ENCODE measurements at regions not wholly inside any gene's neighbourhood (a gene's known extent, or its start where the extent isn't known, plus 50 kb on each side); places are given as distances from the start of the nearest gene placed in this dataset.

- no peak for DNase-seq (ENCODE audit: low read depth)
- H3K4me3 ChIP-seq (ENCODE audit: low read depth, low read length): no peak overlapping the region
- no peak for TF ChIP-seq CTCF (IDR thresholded peaks at IDR 0.05; ENCODE audit: insufficient read depth, low read length, poor library complexity, severe bottlenecking)
- H3K36me3 ChIP-seq (ENCODE audit: control insufficient read depth, insufficient read depth, low read length): no peaks in the 10 kb centered on the region
- H3K27me3 ChIP-seq (ENCODE audit: control insufficient read depth, insufficient read depth, low read length): no peaks in the 10 kb centered on the region
These were observed 1412.4 kb upstream of the PCDH7 start for GRCh38 chr4:29307755-29308154.

DNA sequence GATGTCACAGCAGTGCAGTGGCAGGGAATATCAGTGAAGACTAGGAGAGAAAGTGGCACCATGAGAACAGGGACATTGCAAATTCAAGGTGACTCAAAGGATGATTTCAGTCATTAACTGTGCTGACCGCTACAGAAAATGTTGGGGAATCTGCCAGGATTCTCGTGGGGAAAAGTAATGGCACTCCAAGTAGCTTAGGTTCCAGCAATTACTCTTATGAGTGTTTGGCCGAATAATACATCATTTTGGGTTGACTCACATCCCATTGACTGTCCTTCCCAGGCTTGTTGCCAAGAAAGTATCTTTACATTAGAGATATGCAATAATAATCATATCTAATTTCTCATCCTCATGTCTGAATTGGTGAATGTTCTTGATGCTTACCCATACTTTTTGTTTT lies 1411.1 kb upstream of the PCDH7 start:
- Histone ChIP-seq H3K27me3 (ENCODE audit: control insufficient read depth, insufficient read depth, low read length) (no peaks in the 10 kb centered on the region), H3K4me3 (ENCODE audit: low read depth, low read length) (no peak overlapping the region), H3K36me3 (ENCODE audit: control insufficient read depth, insufficient read depth, low read length) (no peaks in the 10 kb centered on the region)
- no peak for TF ChIP-seq CTCF (IDR thresholded peaks at IDR 0.05; ENCODE audit: insufficient read depth, low read length, poor library complexity, severe bottlenecking)
- no peak for DNase-seq (ENCODE audit: low read depth)

- Histone ChIP-seq H3K36me3 (ENCODE audit: control insufficient read depth, insufficient read depth, low read length) (no peaks in the 10 kb centered on the region), H3K4me3 (ENCODE audit: low read depth, low read length) (no peak overlapping the region), H3K27me3 (ENCODE audit: control insufficient read depth, insufficient read depth, low read length) (no peaks in the 10 kb centered on the region)
- no peak for TF ChIP-seq CTCF (IDR thresholded peaks at IDR 0.05; ENCODE audit: insufficient read depth, low read length, poor library complexity, severe bottlenecking)
- DNase-seq (ENCODE audit: low read depth): no peak
These were observed 1409.9 kb upstream of the PCDH7 start for GRCh38 chr4:29310252-29310651.

DNA sequence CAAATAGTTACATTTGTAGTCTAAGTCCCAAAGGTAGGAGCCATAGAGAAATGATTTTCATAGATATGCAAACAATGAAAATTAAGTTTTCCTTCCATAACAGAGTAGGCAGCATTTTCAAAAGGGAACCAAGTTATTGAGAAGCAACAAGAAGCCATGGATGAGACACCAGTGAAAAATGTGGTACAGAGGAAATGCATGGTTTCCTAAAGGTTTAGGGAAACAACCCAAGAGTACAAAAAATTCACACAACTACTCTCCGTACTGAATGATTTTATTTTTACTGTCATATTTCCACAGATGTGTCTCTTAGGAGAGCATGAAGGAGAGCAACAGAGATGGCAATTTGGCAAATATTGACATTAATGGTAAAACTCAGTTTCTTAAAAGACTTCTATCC lies 1408.9 kb upstream of the PCDH7 start:
- no peak for TF ChIP-seq CTCF (IDR thresholded peaks at IDR 0.05; ENCODE audit: insufficient read depth, low read length, poor library complexity, severe bottlenecking)
- DNase-seq (ENCODE audit: low read depth): no peak
- Histone ChIP-seq H3K27me3 (ENCODE audit: control insufficient read depth, insufficient read depth, low read length) (no peaks in the 10 kb centered on the region), H3K36me3 (ENCODE audit: control insufficient read depth, insufficient read depth, low read length) (no peaks in the 10 kb centered on the region), H3K4me3 (ENCODE audit: low read depth, low read length) (no peak overlapping the region)

- no peaks in the 10 kb centered on the region for H3K36me3 ChIP-seq (ENCODE audit: control insufficient read depth, insufficient read depth, low read length)
- no peaks in the 10 kb centered on the region for H3K27me3 ChIP-seq (ENCODE audit: control insufficient read depth, insufficient read depth, low read length)
- H3K4me3 ChIP-seq (ENCODE audit: low read depth, low read length): no peak overlapping the region
- no peak for TF ChIP-seq CTCF (IDR thresholded peaks at IDR 0.05; ENCODE audit: insufficient read depth, low read length, poor library complexity, severe bottlenecking)
- no peak for DNase-seq (ENCODE audit: low read depth)
These were observed 1400.4 kb upstream of the PCDH7 start for GRCh38 chr4:29319663-29320340.

DNA sequence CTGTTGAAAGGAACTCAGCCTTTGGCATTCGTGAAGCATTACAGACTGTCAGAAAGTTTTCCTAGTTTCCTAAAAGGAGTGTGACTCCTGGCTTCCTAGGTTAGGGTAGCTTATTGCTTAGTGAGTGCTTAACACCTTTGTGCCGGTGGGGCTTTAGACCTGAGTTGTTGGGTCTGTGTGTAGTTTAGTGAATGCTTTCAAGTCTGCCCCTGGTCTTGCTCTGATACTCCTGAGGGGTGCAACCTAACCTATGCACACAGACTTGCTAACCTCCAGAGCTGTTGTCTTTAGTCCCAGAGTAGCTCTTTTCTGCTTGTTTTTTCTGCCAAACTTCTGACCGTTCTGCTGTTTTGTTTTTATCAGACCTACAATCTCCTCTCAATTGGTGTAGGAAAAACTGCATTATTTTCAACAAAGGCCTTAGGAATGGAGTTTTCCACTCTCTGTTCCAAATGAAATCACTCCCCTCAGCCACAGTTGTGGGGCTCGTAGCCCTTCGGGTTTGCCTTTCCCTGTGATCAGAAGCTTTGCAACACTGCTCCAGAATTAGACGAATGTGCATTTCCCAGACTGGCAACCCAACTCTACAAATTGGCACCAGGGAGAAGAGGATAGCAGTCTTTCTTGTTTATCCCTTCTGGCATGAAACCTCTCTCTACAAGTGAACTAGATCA lies 1399.1 kb upstream of the PCDH7 start:
- TF ChIP-seq CTCF (IDR thresholded peaks at IDR 0.05; ENCODE audit: insufficient read depth, low read length, poor library complexity, severe bottlenecking): no peak

More for the DNA sequence above, 1399.1 kb upstream of the PCDH7 start:
- no peaks in the 10 kb centered on the region for H3K36me3 ChIP-seq (ENCODE audit: control insufficient read depth, insufficient read depth, low read length)
- H3K27me3 ChIP-seq (ENCODE audit: control insufficient read depth, insufficient read depth, low read length): no peaks in the 10 kb centered on the region
- no peak overlapping the region for H3K4me3 ChIP-seq (ENCODE audit: low read depth, low read length)
- DNase-seq (ENCODE audit: low read depth): no peak
